ENCODE measurements at regions not wholly inside any gene's neighbourhood (a gene's known extent, or its start where the extent isn't known, plus 50 kb on each side); places are given as distances from the start of the nearest gene placed in this dataset.

DNA sequence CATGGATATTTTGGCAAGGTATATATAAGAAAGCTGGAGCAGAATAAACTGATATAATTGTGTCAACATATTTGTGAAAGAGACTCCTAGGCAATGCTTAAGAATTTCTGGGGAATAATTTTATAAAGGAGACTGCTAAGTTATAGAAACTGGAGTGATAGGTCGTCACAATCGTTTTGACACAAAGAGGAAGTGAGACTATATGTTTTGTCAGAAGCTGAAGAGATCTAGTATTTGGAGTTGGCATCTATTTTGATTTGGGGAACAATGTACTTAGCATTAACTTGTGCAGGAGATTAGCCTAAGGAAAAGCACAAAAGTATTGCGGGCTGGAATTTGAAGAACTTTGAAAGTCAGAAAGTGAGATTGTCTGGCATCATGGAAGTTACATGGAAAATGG is 582.5 kb downstream of the TAF11L14 start:
- H3K4me1 Mint-ChIP-seq (ENCODE audit: low read depth) = no peaks in the 10 kb centered on the region
- H3K27ac Mint-ChIP-seq = no peak overlapping the region
- TF ChIP-seq CTCF (IDR thresholded peaks at IDR 0.05; ENCODE audit: unreplicated experiment) = no peak

GRCh38 chr5:18219241-18219640 is 585.0 kb downstream of the TAF11L14 start:
- TF ChIP-seq CTCF (IDR thresholded peaks at IDR 0.05; ENCODE audit: unreplicated experiment) = no peak
- DNase-seq (ENCODE audit: low spot score, unreplicated experiment) = no peak
- Mint-ChIP-seq H3K4me3 (ENCODE audit: low read depth) (no peak overlapping the region), H3K27me3 (no peaks in the 10 kb centered on the region), H3K4me1 (ENCODE audit: low read depth) (no peaks in the 10 kb centered on the region), H3K36me3 (ENCODE audit: insufficient read depth) (no peaks in the 10 kb centered on the region), H3K27ac (no peak overlapping the region), H3K9me3 (ENCODE audit: low read depth) (peaks cover 11% of the 10 kb centered on the region)

More for the DNA sequence above, 582.5 kb downstream of the TAF11L14 start:
- H3K36me3 Mint-ChIP-seq (ENCODE audit: insufficient read depth) = no peaks in the 10 kb centered on the region
- no peaks in the 10 kb centered on the region for H3K27me3 Mint-ChIP-seq
- H3K4me3 Mint-ChIP-seq (ENCODE audit: low read depth) = no peak overlapping the region
- DNase-seq (ENCODE audit: low spot score, unreplicated experiment) = no peak
- H3K9me3 Mint-ChIP-seq (ENCODE audit: low read depth) = peaks cover 11% of the 10 kb centered on the region

DNA sequence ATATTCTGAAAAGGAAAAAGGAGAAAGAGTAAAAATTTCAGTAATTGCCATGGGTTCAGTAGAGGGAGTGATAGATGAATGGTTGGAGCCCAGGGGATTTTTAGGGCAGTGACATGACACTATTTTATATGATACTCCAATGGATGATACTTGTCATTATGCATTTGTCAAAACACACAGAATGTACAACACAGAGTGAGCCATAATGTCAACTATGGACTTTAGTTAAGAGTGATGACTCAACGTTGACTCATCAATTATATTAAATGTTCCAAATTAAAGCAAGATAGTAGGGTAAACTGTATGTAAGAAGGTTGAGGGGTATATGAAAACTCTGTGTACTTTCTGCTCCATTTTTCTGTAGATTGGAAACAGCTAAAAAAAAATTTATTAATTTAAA is 586.4 kb downstream of the TAF11L14 start:
- H3K27me3 Mint-ChIP-seq = no peaks in the 10 kb centered on the region
- no peaks in the 10 kb centered on the region for H3K4me1 Mint-ChIP-seq (ENCODE audit: low read depth)
- H3K27ac Mint-ChIP-seq = no peak overlapping the region
- no peak overlapping the region for H3K4me3 Mint-ChIP-seq (ENCODE audit: low read depth)
- peaks cover 11% of the 10 kb centered on the region for H3K9me3 Mint-ChIP-seq (ENCODE audit: low read depth)
- TF ChIP-seq CTCF (IDR thresholded peaks at IDR 0.05; ENCODE audit: unreplicated experiment) = no peak
- DNase-seq (ENCODE audit: low spot score, unreplicated experiment) = no peak
- H3K36me3 Mint-ChIP-seq (ENCODE audit: insufficient read depth) = no peaks in the 10 kb centered on the region

GRCh38 chr5:18236386-18236785 is 602.1 kb downstream of the TAF11L14 start:
- Mint-ChIP-seq H3K9me3 (ENCODE audit: low read depth) (no peaks in the 10 kb centered on the region), H3K27me3 (no peaks in the 10 kb centered on the region), H3K4me1 (ENCODE audit: low read depth) (peaks cover 7% of the 10 kb centered on the region), H3K36me3 (ENCODE audit: insufficient read depth) (no peaks in the 10 kb centered on the region), H3K27ac (no peak overlapping the region), H3K4me3 (ENCODE audit: low read depth) (no peak overlapping the region)
- DNase-seq (ENCODE audit: low spot score, unreplicated experiment) = no peak
- TF ChIP-seq CTCF (IDR thresholded peaks at IDR 0.05; ENCODE audit: unreplicated experiment) = no peak

- Mint-ChIP-seq H3K9me3 (ENCODE audit: low read depth) (no peaks in the 10 kb centered on the region), H3K36me3 (ENCODE audit: insufficient read depth) (no peaks in the 10 kb centered on the region), H3K4me3 (ENCODE audit: low read depth) (no peak overlapping the region), H3K27ac (no peak overlapping the region), H3K4me1 (ENCODE audit: low read depth) (peaks cover 7% of the 10 kb centered on the region), H3K27me3 (no peaks in the 10 kb centered on the region)
- TF ChIP-seq CTCF (IDR thresholded peaks at IDR 0.05; ENCODE audit: unreplicated experiment) = no peak
- no peak for DNase-seq (ENCODE audit: low spot score, unreplicated experiment)
Observed at GRCh38 chr5:18238321-18238720, 604.1 kb downstream of the TAF11L14 start.

All from progenitor cell of endocrine pancreas (in vitro differentiated cells).